ENCODE measurements at regions not wholly inside any gene's neighbourhood (a gene's known extent, or its start where the extent isn't known, plus 50 kb on each side); places are given as distances from the start of the nearest gene placed in this dataset.

DNA sequence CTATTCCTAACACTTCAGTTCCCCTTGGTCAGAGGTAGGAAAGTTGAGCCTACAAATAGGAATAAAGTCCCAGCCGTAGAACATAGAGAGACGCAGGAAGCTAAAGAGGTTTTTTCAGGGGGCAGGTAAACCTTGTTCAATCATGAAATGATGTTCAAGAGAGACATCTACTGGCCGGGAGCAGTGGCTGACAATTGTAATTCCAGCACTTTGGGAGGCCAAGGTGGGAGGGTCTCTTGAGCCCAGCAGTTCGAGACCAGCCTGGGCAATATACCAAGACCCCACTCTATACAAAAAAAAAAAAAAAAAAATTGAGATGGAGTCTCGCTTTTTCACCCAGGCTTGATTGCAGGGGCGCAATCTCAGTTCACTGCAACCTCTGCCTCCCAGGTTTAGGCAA is 66.7 kb upstream of the DNAJC10 start:
- no peak for TF ChIP-seq POLR2AphosphoS5 (IDR thresholded peaks at IDR 0.05; ENCODE audit: low read depth, low read length)
- TF ChIP-seq TAF1 (IDR thresholded peaks at IDR 0.05; ENCODE audit: borderline replicate concordance, low read depth, low read length): no peak
- no peak for TF ChIP-seq POLR2A (IDR thresholded peaks at IDR 0.05; ENCODE audit: low read depth, low read length)

All from GM12892 (cell line).